ENCODE measurements at regions not wholly inside any gene's neighbourhood (a gene's known extent, or its start where the extent isn't known, plus 50 kb on each side); places are given as distances from the start of the nearest gene placed in this dataset.
A peak's percentile ranks its signal among the peaks of the same experiment; 100 is the strongest.

- no peak for DNase-seq (ENCODE audit: low read depth in 2 of 2)
Observed at GRCh38 chr17:77379065-77379428, 238.3 kb downstream of the SEC14L1 start.

- DNase-seq (ENCODE audit: low read depth in 2 of 2) = no peak
Observed at GRCh38 chr17:77379832-77380231, 239.1 kb downstream of the SEC14L1 start.

- DNase-seq (ENCODE audit: low read depth in 2 of 2) = no peak
Observed at GRCh38 chr17:77380395-77381184, 239.8 kb downstream of the SEC14L1 start.

DNA sequence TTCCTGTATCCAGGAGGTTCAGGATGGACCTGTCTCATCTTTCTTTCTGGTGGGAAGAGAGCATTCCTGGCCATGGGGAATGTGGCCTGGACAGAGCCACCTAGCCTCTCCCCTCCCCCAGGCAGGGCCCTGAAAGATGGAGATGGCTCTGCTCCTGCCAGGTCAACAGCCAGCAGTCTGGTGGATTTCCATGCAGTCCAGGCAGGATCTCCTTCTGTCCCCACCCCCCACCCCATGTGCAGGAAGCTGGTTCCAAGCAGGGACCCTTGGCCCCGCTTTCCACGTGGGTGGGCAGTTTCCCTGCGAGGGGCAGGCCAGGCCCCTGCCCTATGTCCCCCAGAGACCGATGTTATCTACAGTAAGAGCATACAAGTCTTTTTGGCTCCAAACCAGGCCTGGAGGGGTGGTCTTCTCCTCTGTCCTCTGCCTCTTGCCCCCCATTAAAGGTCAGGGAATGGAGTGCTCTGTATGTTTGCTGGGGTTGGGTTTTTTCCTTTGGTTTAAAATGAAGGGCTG lies 240.5 kb downstream of the SEC14L1 start:
- DNase-seq (ENCODE audit: low read depth in 2 of 2) = no peak

- DNase-seq (ENCODE audit: low read depth in 2 of 2) = no peak
Observed at GRCh38 chr17:77381731-77382130, 241.0 kb downstream of the SEC14L1 start.

GRCh38 chr17:77382356-77382911 lies 241.7 kb downstream of the SEC14L1 start:
- DNase-seq (ENCODE audit: low read depth in 2 of 2) = no peak

DNA sequence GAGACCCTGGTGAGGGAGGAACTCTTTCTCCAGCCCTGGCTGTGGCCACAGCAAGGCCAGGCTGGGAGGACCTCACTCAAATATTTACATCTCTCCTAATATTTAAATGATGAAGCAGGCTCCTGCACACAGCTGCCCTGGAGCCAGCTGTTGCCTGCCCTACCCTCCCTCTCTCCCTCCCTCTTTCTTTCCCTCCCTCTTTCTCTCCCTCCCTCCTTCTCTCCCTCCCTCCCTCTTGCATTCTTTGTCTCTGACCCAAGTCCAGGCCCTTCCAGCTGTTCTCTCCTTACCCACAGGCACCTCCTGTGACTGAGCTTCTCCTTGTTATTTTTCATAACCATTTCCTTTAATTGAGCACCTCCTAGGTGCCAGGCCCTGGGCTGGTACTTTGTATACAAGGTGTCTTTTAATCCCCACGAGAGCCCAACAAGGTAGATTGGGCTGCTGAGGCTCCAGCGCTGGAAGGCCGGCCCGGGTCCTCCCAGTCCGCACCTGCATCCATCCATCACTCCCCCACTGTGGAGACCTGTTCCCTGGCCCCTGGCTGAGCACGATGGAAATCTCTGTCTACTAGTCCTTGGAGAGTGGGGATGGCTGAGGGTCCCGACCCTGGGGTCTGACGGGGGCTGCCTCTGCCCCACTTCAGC lies 242.3 kb downstream of the SEC14L1 start:
- DNase-seq (ENCODE audit: low read depth in 2 of 2) = no peak

- no peak for DNase-seq (ENCODE audit: low read depth in 2 of 2)
Observed at GRCh38 chr17:77383613-77384608, 243.1 kb downstream of the SEC14L1 start.

GRCh38 chr17:77385750-77386501 lies 245.2 kb downstream of the SEC14L1 start:
- DNase-seq (ENCODE audit: low read depth in 2 of 2) = no peak

- no peak for DNase-seq (ENCODE audit: low read depth in 2 of 2)
Observed at GRCh38 chr17:77386502-77387192, 245.9 kb downstream of the SEC14L1 start.

- DNase-seq (ENCODE audit: low read depth in 2 of 2) = no peak
Observed at GRCh38 chr17:77387891-77388290, 247.1 kb downstream of the SEC14L1 start.

DNA sequence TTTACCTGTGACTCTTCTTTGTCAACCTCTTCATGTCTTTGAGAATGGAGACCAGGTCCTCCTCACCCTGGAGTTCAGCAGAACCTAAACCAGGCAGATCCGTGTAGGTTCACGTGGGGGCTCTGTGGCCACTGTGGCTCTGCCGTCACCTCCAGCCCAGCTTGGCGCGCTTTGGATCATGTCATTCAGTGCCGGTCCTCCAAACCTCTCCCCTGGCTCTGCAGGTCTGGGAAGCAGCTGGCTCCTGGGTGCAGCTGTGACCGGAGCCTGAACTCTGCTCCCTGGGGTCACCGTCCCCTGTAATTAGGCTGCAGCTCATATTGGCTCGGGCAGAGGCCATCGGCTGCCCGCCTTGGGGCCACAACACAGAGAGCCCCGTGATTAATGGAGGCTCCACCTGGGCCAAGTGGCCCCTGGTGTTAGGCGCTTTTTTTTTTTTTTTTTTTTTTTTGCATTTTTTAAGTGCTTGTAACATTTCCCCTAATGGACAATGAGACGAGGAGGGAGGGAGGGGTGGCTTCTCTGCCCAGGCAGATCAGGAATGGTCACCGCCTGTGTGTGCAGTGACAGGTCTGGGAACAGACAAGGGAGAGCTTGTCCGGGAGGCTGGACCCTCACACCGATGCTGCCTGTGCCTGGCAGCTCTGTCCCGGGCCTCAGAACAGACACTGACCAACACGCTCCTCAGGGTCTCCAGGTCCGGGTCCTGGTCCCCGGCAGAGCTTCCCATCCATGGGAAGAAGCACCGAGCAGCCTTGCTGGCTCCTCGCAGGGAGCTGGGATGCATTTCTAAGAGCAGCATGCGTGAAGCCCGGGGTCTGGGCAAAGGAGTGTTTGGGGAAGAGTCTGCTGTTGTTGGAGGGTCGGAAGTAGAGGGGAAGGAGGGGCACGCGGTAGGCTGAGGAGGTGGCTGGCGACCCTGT lies 247.9 kb downstream of the SEC14L1 start:
- DNase-seq (ENCODE audit: low read depth in 2 of 2) = no peak

GRCh38 chr17:77390870-77391269 lies 250.1 kb downstream of the SEC14L1 start:
- DNase-seq (ENCODE audit: low read depth in 2 of 2) = no peak

DNA sequence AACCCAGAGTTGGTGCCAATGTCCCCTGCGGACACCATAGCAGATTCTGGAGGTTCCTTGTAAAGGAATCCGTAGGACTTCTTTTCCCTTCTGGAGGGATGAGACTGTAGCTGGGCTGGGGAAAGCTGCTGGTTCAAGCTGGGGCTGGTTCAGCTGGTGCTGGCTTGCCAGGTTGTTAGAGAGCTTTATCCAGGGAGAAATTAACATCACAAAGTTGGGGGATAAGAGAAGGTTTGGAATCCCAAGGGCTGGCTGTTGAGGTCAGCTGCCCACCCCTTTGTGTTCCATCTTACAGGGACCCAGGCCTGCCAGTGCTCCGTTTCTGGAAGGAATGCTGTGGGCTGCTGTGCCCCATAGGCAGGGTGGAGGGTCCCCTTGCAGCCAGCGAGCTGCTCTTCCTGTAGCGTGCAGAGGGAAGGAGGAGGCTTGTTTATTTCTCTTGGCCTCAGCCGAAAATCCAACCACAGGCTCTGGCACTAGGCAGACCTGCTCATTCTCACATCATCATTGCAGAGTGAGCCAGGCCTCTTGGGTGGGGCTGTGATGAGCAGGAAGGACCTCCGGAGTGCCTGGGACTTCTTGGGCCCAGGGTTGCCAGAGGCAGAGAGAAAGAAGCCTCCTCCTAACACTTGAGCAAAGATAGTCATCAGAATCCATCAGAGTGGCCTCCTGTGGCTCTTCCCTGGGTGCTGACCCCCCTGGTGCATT lies 251.1 kb downstream of the SEC14L1 start:
- DNase-seq (ENCODE audit: low read depth in 2 of 2) = peak; percentile 90 to 91

- DNase-seq (ENCODE audit: low read depth in 2 of 2) = no peak
Observed at GRCh38 chr17:77392376-77393273, 251.9 kb downstream of the SEC14L1 start.

DNA sequence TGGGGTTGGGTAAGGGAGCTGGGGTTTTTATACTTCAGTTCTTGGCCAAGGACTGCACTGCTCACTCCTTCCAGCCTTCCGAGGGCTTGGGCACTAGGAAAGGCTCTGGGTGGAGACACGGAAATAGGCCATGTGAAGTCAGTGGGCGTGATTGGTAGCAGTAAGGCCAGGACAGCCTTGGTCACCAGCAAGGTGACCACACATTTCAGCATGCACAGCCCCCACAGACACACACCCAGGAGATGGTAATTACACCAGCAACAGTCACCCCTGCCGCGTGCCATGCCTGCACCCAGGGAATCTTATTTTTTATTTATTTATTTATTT lies 252.5 kb downstream of the SEC14L1 start:
- no peak for DNase-seq (ENCODE audit: low read depth in 2 of 2)

GRCh38 chr17:77393867-77394539 lies 253.2 kb downstream of the SEC14L1 start:
- no peak for DNase-seq (ENCODE audit: low read depth in 2 of 2)

All from fibroblast of skin of left quadriceps (primary cell).